ENCODE measurements at regions not wholly inside any gene's neighbourhood (a gene's known extent, or its start where the extent isn't known, plus 50 kb on each side); places are given as distances from the start of the nearest gene placed in this dataset.
A peak's percentile ranks its signal among the peaks of the same experiment; 100 is the strongest.
"Not testable (repeated sequence)": the region's sequence is repeated elsewhere in the genome, so short reads cannot be mapped to it uniquely, and the experiment has no call there.

- DNase-seq (ENCODE audit: low spot score), result no peak
These were observed 1093.2 kb downstream of the TMEM121 start for GRCh38 chr14:106619606-106620005.

DNA sequence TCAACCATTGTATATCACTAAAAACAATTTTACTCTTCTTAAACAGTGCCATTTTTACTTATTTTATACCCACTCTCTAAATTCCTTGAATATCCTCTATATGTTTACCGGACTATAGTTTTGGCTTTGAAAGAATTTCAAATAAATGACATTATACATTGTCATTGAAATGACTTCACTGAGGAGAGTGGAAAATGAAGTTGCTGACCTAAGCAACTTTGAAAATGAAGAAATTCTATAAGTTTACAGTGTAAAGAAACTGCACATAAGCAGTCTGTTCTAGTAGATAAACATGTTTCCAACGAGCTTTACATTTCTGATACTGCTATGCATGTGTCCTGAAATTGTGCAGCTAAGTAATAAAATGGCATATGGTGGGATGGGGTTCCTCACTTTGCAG is 1094.0 kb downstream of the TMEM121 start:
- DNase-seq (ENCODE audit: low spot score), result no peak

DNA sequence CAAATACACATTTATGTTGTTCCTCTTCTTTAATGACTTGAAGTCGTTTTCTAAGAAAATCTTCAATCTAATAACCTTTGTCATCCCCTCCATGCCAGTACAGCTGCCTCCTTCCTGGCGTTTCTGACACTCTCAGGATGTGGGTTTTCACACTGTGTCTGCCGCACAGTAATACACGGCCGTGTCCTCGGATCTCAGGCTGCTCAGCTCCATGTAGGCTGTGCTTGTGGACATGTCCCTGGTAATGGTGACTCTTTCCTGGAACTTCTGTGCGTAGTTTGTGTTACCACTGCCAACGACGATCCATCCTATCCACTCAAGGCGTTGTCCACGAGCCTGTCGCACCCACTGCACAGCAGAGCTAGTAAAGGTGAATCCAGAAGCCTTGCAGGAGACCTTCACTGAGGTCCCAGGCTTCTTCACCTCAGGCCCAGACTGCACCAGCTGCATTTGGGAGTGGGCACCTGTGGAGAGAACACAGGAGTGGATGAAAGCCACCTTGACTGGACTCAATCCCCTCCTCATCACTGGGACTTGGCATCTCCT is 1095.9 kb downstream of the TMEM121 start:
- DNase-seq (ENCODE audit: low spot score), result no peak

DNA sequence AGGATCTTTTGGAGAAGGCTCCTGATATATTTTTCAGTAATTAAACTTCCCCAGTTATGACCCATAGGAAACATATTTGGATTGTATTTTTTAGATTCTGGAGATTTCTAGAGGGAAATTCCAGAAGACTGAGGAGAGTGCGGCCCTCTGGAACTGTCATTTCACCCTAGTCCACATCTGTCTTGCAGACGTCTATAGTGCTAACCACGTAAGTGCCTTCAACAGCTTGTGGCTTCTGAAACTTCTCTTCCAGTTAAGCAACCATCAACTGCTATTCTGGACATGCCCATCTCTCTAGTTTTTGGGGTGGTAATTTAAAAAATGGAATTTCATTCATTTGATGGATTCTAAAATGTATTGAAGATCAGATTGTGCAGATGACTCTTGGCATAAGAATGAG is 1098.8 kb downstream of the TMEM121 start:
- DNase-seq (ENCODE audit: low spot score), result no peak

DNA sequence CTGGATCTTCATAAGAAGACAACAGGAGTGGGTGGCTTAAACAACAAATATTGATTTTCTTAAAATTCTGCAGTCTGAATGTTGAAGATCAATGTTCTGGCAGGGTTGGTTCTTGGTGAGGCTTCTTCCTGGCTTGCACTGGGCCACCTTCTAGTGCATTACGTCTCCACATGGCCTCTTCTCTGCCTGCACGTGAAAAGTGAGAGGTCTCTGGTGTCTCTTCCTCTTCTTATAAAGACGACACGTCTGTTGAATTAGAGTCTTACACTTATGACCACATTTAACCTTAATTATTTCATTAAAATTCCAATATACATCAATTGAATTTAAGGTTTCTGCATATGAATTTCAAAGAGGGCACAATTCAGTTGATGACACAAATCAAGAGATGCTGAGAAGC is 1100.1 kb downstream of the TMEM121 start:
- DNase-seq (ENCODE audit: low spot score), result not testable (repeated sequence)

GRCh38 chr14:106626942-106627588 is 1100.7 kb downstream of the TMEM121 start:
- DNase-seq (ENCODE audit: low spot score), result peak; percentile 3

DNA sequence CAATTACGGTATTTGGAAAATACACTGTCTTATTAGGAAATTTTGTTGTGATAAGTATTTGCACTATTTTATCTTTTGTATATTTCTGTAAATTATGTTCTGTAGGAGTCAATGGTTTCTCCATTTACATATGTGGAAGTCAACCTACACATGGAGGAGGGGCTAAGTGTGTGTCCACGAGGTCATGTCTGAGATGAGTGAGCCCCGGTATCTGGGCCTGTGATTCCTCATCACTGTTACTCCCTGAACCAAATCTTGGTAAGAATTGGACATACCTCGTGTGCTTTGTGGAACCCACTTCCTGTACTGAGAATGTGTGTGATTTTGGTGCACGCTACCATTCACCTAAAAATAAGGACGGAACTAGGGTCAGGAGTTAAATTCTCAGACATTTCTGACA is 1105.5 kb downstream of the TMEM121 start:
- DNase-seq (ENCODE audit: low spot score), result no peak

GRCh38 chr14:106633721-106634120 is 1107.3 kb downstream of the TMEM121 start:
- DNase-seq (ENCODE audit: low spot score), result no peak

DNA sequence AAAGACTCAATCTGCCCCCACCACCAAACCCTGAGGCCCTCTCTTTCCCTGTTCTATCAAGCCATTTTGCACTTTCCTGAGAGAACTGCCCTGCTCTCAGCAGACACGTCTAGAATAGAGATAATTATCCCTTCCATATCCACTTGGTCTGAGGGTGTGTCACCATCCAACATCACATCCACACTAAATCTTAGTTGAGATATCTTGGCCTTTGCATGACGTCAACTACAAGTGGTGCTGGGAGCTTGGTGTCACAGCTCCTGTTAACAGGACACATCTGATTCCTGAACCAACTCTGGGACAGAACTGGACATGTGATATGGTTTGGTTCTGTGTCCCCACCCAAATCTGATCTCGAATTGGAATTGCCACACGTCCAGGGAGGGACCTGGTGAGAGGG is 1109.2 kb downstream of the TMEM121 start:
- no peak for DNase-seq (ENCODE audit: low spot score)

- not testable (repeated sequence) for DNase-seq (ENCODE audit: low spot score)
These were observed 1112.5 kb downstream of the TMEM121 start for GRCh38 chr14:106638786-106639452.

DNA sequence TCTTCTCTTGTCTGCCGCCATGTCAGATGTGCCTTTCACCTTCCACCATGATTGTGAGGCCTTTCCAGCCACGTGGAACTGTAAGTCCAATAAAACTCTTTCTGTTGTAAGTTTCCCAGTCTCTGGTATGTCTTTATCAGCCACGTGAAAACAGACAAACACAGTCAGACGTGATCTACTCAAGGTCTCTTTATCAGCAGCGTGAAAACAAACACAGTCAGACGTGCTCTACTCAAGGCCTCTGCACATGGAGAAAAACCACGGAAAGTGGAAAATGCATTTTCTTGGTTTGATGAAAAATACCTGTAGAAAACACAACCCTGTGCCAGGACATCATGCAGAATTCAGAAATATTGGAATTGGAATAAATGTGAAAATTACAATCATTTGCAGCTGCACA is 1115.7 kb downstream of the TMEM121 start:
- no peak for DNase-seq (ENCODE audit: low spot score)

DNA sequence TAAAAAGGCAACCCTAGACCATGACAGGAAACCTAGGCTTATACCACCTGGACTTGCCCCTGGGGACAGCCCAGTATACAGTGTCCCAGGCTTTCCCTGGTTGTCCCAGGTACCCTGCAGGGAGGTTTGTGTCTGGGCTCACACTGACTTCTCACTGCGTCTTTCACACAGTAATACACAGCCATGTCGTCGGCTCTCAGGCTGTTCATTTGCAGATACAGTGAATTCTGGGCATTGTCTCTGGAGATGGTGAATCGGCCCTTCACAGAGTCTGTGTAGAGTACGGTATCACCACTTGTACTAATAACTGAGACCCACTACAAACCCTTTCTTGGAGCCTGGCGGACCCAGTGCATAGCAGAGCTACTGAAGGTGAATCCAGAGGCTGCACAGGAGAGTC is 1116.6 kb downstream of the TMEM121 start:
- DNase-seq (ENCODE audit: low spot score), result not testable (repeated sequence)

DNA sequence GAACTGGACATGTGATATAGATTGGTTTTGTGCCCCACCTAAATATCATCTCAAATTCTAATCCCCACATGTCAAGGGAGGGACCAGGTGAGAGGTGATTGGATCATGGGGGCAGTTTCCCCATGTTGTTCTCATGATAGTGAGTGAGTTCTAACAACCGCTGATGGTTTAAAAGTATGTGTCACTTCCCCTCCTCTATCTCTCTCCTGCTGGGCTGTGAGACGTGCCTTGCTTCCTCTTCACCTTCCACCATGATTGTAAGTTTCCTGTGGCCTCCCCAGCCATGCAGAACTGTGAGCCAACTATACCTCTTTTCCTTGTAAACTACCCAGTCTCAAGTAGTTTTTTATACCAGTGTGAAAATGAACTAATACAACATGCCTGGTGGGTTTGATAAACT is 1122.5 kb downstream of the TMEM121 start:
- DNase-seq (ENCODE audit: low spot score), result not testable (repeated sequence)

DNA sequence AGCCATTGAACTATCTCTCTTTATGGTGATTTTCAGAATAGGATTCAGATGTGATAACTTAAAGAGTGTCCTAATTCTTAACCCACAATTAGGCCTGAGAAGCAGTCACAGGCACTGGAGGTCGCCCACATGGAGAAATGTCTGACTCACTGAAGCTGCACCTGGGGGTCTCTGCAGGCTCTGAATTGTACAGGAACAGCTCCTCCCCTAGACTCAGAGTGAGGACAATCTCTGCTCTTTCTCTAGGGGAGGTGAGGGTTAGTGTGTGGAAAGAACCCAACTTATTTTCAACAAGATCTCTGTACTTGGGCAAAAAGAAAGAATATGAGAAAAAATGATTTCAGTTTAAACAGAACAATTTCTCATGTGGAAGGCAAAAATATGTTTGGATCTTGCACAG is 1124.6 kb downstream of the TMEM121 start:
- DNase-seq (ENCODE audit: low spot score), result no peak

GRCh38 chr14:106652494-106652893 is 1126.1 kb downstream of the TMEM121 start:
- no peak for DNase-seq (ENCODE audit: low spot score)

DNA sequence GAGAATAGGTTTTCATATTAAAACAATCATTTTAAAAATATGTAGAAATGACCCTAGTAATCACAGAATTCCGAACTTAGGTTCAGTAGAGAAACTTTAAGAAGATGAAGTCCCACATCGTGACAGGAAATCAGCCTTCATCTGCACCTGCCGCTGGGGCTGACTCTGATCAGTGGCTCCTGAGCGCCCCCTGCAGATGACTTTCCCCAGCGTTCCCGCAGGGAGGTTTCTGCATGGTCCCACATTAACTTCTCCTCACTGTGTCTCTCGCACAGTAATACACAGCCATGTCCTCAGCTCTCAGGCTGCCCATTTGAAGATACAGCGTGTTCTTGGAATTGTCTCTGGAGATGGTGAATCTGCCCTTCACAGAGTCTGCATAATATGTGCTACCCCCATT is 1131.1 kb downstream of the TMEM121 start:
- DNase-seq (ENCODE audit: low spot score), result no peak

DNA sequence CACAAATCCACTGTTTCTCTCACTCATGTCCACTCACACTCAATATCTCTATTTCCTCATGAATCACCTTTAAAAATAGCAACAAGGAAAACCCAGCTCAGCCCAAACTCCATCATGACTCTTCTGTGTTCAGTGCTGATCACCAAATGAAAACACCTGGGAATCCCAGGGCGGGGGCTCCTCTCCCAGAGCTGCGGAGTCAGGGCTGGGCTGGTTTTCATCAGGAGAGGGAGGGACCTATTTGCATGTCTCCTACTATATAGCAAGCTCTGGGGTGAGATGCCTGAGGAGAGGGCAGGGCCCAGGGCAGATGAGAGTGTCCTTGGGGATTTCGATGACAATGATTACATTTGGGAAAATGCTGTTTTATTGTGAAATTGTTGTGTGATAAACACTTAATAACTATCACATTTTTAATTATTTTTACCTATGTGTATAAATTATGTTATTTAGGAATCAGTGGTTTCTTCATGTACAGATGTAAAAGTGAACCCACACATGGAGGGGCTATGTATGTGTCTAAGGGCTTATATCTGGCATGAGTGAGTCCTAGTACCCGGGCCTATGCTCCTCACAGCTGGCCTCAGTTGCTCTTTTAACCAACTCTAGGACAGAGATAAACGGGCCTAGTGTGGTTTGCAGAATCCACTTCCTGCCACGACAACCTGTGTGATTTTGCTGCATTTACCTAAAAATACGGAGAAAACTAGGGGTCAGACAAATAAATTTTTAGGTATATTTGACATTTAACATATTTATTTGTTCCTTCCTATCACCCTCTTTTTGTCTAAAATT is 1131.9 kb downstream of the TMEM121 start:
- DNase-seq (ENCODE audit: low spot score), result not testable (repeated sequence)

- DNase-seq (ENCODE audit: low spot score), result peak; percentile 3
These were observed 1135.2 kb downstream of the TMEM121 start for GRCh38 chr14:106661561-106661960.

DNA sequence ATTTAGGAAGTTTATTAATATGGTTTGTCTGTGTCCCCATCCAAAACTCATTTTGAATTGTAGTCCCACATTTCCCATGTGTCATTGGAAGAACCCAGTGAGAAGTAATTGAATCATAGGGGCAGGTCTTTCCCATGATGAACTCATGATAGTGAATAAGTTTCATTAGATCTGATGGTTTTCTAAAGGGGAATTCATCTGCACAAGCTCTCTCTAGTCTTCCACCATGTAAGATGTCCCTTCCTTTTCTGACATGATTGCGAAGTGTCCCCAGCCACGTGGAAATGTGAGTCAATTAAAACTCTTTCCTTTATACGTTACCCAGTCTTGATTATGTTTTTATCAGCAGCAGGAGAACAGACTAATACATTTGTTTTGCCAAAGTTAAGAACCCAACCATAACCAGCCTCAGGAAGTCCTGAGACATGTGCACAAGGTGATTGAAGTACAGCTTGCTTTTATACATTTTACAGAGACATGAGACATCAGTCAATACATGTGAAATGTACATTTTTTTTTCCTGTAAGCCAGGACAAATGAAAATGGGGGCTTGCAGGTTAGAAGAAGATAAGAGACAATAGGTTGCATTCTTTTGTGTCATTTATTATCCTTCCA is 1136.7 kb downstream of the TMEM121 start:
- DNase-seq (ENCODE audit: low spot score), result no peak

DNA sequence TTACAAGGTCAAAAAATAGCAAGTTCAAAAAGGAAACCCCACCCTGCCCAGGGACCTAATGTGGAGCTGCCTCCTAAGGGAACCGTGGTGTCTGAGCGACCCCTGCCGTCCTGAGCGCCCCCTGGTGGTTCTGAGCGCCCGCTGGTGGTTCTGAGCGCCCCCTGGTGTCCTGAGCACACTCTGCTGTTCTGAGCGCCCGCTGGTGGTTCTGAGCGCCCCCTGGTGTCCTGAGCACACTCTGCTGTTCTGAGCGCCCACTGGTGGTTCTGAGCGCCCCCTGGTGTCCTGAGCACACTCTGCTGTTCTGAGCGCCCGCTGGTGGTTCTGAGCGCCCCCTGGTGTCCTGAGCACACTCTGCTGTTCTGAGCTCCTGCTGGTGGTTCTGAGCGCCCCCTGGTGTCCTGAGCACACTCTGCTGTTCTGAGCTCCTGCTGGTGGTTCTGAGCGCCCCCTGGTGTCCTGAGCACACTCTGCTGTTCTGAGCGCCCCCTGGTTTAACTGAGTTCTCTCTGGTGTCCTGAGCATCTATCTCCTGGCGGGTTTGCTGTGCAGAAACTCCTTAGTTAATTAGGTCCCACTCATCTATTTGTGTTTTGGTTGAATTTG is 1137.5 kb downstream of the TMEM121 start:
- not testable (repeated sequence) for DNase-seq (ENCODE audit: low spot score)

GRCh38 chr14:106665814-106666213 is 1139.4 kb downstream of the TMEM121 start:
- DNase-seq (ENCODE audit: low spot score), result no peak

DNA sequence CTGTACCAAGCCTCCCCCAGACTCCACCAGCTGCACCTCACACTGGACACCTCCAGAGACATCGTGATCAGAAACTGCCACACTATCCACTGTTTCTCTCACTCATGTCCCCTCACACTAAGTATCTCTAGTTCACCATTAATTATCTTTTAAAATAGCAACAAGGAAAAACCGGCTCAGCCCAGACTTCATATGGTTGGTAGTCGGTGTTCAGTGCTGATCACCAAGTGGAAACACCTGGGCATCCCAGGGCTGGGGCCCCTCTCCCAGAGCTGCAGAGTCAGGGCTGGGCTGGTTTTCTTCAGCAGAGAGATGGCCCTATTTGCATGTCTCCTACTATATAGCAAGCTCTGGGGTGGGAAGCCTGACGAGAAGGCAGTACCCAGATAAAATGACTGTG is 1140.0 kb downstream of the TMEM121 start:
- DNase-seq (ENCODE audit: low spot score), result no peak

Data from Ammon's horn (tissue), 1 donor.